HuH-7 (cell line): ENCODE measurements at regions not wholly inside any gene's neighbourhood (a gene's known extent, or its start where the extent isn't known, plus 50 kb on each side); places are given as distances from the start of the nearest gene placed in this dataset.

ENCODE experiments used
- DNase-seq: peaks from one replicate; pipeline ENCODE4 v3.0.0; 2011; ENCODE audit warnings: low spot score

GRCh38 chr1:222104097-222104496 lies 362.2 kb upstream of the DUSP10 start:
- DNase-seq: no peak

GRCh38 chr1:222099746-222100145 lies 357.9 kb upstream of the DUSP10 start:
- DNase-seq: no peak

- no peak for DNase-seq
Observed at GRCh38 chr1:222098404-222098803, 356.5 kb upstream of the DUSP10 start.

- DNase-seq: no peak
Observed at GRCh38 chr1:222097588-222097987, 355.7 kb upstream of the DUSP10 start.

GRCh38 chr1:222096883-222097282 lies 355.0 kb upstream of the DUSP10 start:
- no peak for DNase-seq

GRCh38 chr1:222096476-222096772 lies 354.5 kb upstream of the DUSP10 start:
- no peak for DNase-seq

GRCh38 chr1:222095606-222096475 lies 354.0 kb upstream of the DUSP10 start:
- DNase-seq: peak; percentile 62

GRCh38 chr1:222093518-222093917 lies 351.6 kb upstream of the DUSP10 start:
- no peak for DNase-seq

- no peak for DNase-seq
Observed at GRCh38 chr1:222090103-222090502, 348.2 kb upstream of the DUSP10 start.

- no peak for DNase-seq
Observed at GRCh38 chr1:222087221-222087920, 345.5 kb upstream of the DUSP10 start.

GRCh38 chr1:222084996-222085395 lies 343.1 kb upstream of the DUSP10 start:
- no peak for DNase-seq

- no peak for DNase-seq
Observed at GRCh38 chr1:222084048-222084447, 342.2 kb upstream of the DUSP10 start.

- no peak for DNase-seq
Observed at GRCh38 chr1:222081859-222082258, 340.0 kb upstream of the DUSP10 start.

GRCh38 chr1:222079566-222079965 lies 337.7 kb upstream of the DUSP10 start:
- no peak for DNase-seq

- no peak for DNase-seq
Observed at GRCh38 chr1:222077206-222077605, 335.3 kb upstream of the DUSP10 start.

- DNase-seq: no peak
Observed at GRCh38 chr1:222074317-222074716, 332.4 kb upstream of the DUSP10 start.

GRCh38 chr1:222073307-222073995 lies 331.6 kb upstream of the DUSP10 start:
- no peak for DNase-seq

- no peak for DNase-seq
Observed at GRCh38 chr1:222071387-222071786, 329.5 kb upstream of the DUSP10 start.

- DNase-seq: no peak
Observed at GRCh38 chr1:222068937-222069336, 327.0 kb upstream of the DUSP10 start.

- no peak for DNase-seq
Observed at GRCh38 chr1:222068101-222068500, 326.2 kb upstream of the DUSP10 start.

- DNase-seq: no peak
Observed at GRCh38 chr1:222066539-222066938, 324.6 kb upstream of the DUSP10 start.

- DNase-seq: no peak
Observed at GRCh38 chr1:222065234-222065633, 323.3 kb upstream of the DUSP10 start.
